ENCODE measurements at regions not wholly inside any gene's neighbourhood (a gene's known extent, or its start where the extent isn't known, plus 50 kb on each side); places are given as distances from the start of the nearest gene placed in this dataset.

DNA sequence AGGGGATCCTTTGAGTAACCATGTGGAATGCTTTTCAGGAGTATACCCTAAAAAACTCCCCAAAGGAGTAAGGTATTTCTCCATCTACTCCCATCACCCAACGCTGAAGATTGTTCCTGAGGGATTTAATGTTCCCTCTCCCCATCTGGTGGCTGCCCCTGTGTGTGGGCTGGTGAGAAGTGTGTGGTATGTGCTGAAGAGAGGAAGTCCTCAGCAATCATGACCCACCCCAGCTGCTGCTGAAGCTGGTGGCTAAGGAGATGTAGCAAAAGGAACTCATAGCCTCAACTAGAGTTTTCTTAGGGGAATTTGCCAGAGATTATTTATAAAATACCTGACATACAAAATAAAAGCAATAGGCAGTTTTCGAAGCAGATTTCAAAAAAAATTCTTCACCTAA lies 114.3 kb upstream of the JAG1 start:
- Histone ChIP-seq H3K27me3 (ENCODE audit: insufficient read depth, low read length) (no peaks in the 10 kb centered on the region), H3K4me1 (ENCODE audit: control insufficient read depth, insufficient read depth, low read length, unreplicated experiment) (no peaks in the 10 kb centered on the region), H3K79me2 (ENCODE audit: control insufficient read depth, insufficient read depth, low read length, unreplicated experiment) (no peaks in the 10 kb centered on the region), H3K4me3 (ENCODE audit: low read depth, low read length) (no peak overlapping the region), H3K36me3 (ENCODE audit: insufficient read depth, low read length) (no peaks in the 10 kb centered on the region), H2AFZ (ENCODE audit: low read length, unreplicated experiment) (no peak overlapping the region), H3K27ac (ENCODE audit: low read depth, low read length) (no peak overlapping the region)

DNA sequence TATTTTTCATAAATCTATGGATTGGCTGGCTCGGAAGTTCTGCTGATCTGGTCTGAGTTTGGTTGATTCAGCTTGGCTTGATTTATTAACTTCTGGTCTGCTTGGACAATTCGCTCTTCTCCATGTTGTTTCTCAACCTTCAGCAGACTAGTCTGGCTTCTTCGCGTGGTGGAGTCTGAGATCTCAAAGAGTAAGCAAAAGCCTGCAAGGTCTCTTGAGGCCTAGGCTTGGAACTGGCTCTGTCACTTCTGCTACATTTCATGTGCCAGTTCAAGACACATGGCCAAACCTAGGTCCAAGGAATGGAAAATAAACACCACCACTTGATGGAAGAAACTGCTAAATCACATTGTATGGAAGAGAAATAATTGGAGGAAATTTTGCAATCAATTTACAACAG lies 115.1 kb upstream of the JAG1 start:
- Histone ChIP-seq H3K79me2 (ENCODE audit: control insufficient read depth, insufficient read depth, low read length, unreplicated experiment) (no peaks in the 10 kb centered on the region), H3K27ac (ENCODE audit: low read depth, low read length) (no peak overlapping the region), H3K36me3 (ENCODE audit: insufficient read depth, low read length) (no peaks in the 10 kb centered on the region)

DNA sequence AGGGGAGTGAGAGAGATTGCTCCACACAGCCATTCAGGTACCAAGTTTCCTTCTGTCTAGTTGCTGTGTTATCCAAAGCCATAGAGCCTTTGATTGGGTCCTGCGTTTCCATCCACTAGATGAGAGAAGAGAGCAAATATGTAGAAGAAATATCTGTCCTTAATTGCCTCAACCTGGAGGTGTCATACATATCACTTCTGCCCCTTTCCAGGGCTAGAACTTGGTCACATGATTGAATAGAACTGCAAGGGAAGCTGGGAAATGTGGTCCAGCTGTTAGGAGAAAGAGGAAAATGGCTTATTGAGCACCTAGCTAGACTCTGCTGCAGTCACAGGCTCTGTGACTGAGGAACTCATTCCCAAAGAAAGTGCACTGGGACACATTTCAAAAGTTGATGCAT lies 115.6 kb upstream of the JAG1 start:
- no peak overlapping the region for H3K4me3 ChIP-seq (ENCODE audit: low read depth, low read length)
- H3K27me3 ChIP-seq (ENCODE audit: insufficient read depth, low read length): no peaks in the 10 kb centered on the region
- H3K79me2 ChIP-seq (ENCODE audit: control insufficient read depth, insufficient read depth, low read length, unreplicated experiment): no peaks in the 10 kb centered on the region
- H3K36me3 ChIP-seq (ENCODE audit: insufficient read depth, low read length): no peaks in the 10 kb centered on the region
- no peak overlapping the region for H2AFZ ChIP-seq (ENCODE audit: low read length, unreplicated experiment)
- no peak overlapping the region for H3K27ac ChIP-seq (ENCODE audit: low read depth, low read length)
- no peaks in the 10 kb centered on the region for H3K4me1 ChIP-seq (ENCODE audit: control insufficient read depth, insufficient read depth, low read length, unreplicated experiment)

More for the DNA sequence above, 115.1 kb upstream of the JAG1 start:
- H3K4me3 ChIP-seq (ENCODE audit: low read depth, low read length): no peak overlapping the region
- H3K27me3 ChIP-seq (ENCODE audit: insufficient read depth, low read length): no peaks in the 10 kb centered on the region
- H2AFZ ChIP-seq (ENCODE audit: low read length, unreplicated experiment): no peak overlapping the region
- no peaks in the 10 kb centered on the region for H3K4me1 ChIP-seq (ENCODE audit: control insufficient read depth, insufficient read depth, low read length, unreplicated experiment)

DNA sequence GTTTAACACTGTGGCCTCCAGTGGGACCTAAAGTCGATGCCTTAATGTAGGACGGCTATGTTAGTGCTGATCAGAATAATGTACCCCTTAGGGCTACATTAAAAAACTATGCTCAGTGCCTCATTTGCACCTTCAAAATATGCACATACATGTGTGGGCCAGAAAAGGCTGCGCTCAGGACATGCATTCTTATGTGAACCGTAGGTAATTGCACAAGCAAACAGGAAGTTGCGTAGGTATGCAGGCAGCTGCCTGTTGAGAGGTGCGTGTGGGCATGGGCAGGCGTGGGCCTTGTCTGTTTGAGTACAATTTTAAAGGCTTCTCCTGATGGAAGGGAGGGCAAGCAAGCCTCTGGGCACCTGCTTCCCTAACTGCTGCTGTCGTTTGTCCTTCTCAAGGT lies 116.2 kb upstream of the JAG1 start:
- Histone ChIP-seq H3K79me2 (ENCODE audit: control insufficient read depth, insufficient read depth, low read length, unreplicated experiment) (no peaks in the 10 kb centered on the region), H3K4me3 (ENCODE audit: low read depth, low read length) (no peak overlapping the region), H2AFZ (ENCODE audit: low read length, unreplicated experiment) (no peak overlapping the region), H3K4me1 (ENCODE audit: control insufficient read depth, insufficient read depth, low read length, unreplicated experiment) (no peaks in the 10 kb centered on the region), H3K36me3 (ENCODE audit: insufficient read depth, low read length) (no peaks in the 10 kb centered on the region), H3K27ac (ENCODE audit: low read depth, low read length) (no peak overlapping the region), H3K27me3 (ENCODE audit: insufficient read depth, low read length) (no peaks in the 10 kb centered on the region)

DNA sequence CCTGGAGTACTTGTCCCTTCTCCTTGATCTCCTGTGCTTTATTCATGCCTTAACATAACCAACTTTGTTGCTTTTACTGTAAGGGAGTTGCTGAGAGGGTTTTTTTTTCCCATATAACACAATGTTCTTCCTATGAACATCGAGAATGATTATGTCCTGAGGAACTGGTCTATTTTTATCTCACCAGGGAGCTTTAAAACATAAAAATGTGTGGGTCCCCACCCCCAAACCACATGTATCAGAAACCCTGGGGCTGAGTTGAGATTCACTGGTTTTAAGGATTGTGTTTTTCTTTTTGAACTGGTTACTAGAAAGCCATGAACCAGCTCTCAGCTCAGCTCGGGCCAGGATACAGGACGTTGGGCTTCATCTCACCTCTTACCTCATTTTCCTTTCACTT lies 118.5 kb upstream of the JAG1 start:
- no peak overlapping the region for H2AFZ ChIP-seq (ENCODE audit: low read length, unreplicated experiment)
- no peak overlapping the region for H3K4me3 ChIP-seq (ENCODE audit: low read depth, low read length)
- no peaks in the 10 kb centered on the region for H3K36me3 ChIP-seq (ENCODE audit: insufficient read depth, low read length)
- H3K27me3 ChIP-seq (ENCODE audit: insufficient read depth, low read length): no peaks in the 10 kb centered on the region
- H3K4me1 ChIP-seq (ENCODE audit: control insufficient read depth, insufficient read depth, low read length, unreplicated experiment): no peaks in the 10 kb centered on the region
- H3K79me2 ChIP-seq (ENCODE audit: control insufficient read depth, insufficient read depth, low read length, unreplicated experiment): no peaks in the 10 kb centered on the region
- H3K27ac ChIP-seq (ENCODE audit: low read depth, low read length): no peak overlapping the region

DNA sequence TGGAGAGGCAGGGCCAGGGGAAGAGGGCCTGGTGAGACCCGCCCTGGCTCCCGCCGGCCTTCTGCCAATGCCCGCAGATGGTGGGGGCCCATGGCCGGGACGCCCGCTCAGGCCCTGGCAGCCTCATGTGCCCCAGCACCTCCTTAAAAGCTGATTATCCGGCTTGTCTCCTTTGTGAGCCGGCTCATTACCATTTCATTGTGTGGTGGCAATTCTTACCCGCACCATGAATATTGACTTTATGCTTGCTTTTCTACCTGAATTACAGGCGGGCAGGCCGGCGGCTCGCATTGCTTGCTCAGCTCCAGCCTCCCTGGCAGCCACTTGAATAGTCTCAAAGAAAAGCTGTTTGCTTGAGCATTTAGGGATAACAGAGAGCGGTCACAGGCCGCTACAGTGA lies 120.0 kb upstream of the JAG1 start:
- Histone ChIP-seq H3K27ac (ENCODE audit: low read depth, low read length) (no peak overlapping the region), H2AFZ (ENCODE audit: low read length, unreplicated experiment) (no peak overlapping the region), H3K36me3 (ENCODE audit: insufficient read depth, low read length) (no peaks in the 10 kb centered on the region), H3K4me3 (ENCODE audit: low read depth, low read length) (no peak overlapping the region), H3K27me3 (ENCODE audit: insufficient read depth, low read length) (no peaks in the 10 kb centered on the region), H3K79me2 (ENCODE audit: control insufficient read depth, insufficient read depth, low read length, unreplicated experiment) (no peaks in the 10 kb centered on the region), H3K4me1 (ENCODE audit: control insufficient read depth, insufficient read depth, low read length, unreplicated experiment) (no peaks in the 10 kb centered on the region)

DNA sequence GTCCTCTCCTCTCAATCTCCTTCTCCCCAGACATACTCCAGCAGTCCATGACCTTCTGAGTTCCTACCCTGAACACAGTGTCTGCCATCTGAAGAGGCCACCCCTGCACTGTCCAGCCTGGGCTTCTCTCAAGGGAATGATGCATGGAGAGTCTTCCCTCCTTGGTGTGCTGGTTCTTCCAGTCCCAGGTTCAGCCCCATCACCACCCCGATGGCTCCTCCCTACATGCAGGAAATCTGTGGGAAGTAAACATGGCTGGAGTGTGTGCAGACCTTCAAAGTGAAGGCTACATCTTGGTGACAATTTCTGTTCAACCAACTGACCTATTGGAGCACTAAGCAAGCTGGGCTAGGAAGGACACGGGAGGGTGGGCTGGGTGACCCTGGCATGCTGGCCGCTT lies 121.0 kb upstream of the JAG1 start:
- H3K4me3 ChIP-seq (ENCODE audit: low read depth, low read length): no peak overlapping the region
- no peak overlapping the region for H2AFZ ChIP-seq (ENCODE audit: low read length, unreplicated experiment)
- H3K79me2 ChIP-seq (ENCODE audit: control insufficient read depth, insufficient read depth, low read length, unreplicated experiment): no peaks in the 10 kb centered on the region
- no peaks in the 10 kb centered on the region for H3K4me1 ChIP-seq (ENCODE audit: control insufficient read depth, insufficient read depth, low read length, unreplicated experiment)
- no peak overlapping the region for H3K27ac ChIP-seq (ENCODE audit: low read depth, low read length)
- no peaks in the 10 kb centered on the region for H3K36me3 ChIP-seq (ENCODE audit: insufficient read depth, low read length)
- H3K27me3 ChIP-seq (ENCODE audit: insufficient read depth, low read length): no peaks in the 10 kb centered on the region

DNA sequence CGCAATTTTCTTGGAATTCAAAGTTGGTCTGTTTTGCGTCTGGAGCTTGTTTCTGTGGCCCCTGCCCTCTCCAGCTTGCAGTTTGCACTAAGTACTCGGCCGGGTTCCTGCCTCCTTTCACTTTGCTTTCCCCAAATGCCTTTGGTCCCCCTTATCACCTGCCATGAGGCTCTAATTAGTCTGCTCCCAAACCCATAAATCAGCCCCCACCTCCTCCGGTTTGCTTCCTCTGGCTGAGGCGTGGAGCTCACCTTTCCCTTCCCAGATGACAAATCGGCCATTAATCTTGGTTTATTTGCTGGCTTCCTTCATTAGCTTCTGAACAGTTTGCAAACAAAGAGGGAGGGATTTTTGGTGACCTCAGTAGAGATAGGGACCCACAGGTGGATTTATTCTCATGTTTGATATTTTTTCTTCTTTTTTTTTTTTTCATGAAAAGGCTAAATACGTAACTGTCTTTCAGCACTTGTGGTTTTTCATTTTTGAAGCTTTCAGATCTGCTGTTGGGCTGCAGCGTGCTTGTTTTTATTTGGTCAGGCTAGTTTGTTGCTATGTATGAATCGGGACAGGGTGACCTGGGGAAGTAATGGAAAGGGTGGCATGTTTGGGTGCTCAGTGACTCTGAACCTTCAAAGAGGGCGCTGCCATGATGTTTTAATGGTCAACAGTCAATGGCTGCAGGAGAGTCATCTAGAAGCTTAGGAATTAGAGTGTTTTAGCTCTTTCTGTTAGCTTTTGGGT lies 121.7 kb upstream of the JAG1 start:
- Histone ChIP-seq H3K27me3 (ENCODE audit: insufficient read depth, low read length) (no peaks in the 10 kb centered on the region), H3K79me2 (ENCODE audit: control insufficient read depth, insufficient read depth, low read length, unreplicated experiment) (no peaks in the 10 kb centered on the region), H2AFZ (ENCODE audit: low read length, unreplicated experiment) (no peak overlapping the region), H3K4me1 (ENCODE audit: control insufficient read depth, insufficient read depth, low read length, unreplicated experiment) (no peaks in the 10 kb centered on the region), H3K27ac (ENCODE audit: low read depth, low read length) (no peak overlapping the region), H3K4me3 (ENCODE audit: low read depth, low read length) (no peak overlapping the region), H3K36me3 (ENCODE audit: insufficient read depth, low read length) (no peaks in the 10 kb centered on the region)

DNA sequence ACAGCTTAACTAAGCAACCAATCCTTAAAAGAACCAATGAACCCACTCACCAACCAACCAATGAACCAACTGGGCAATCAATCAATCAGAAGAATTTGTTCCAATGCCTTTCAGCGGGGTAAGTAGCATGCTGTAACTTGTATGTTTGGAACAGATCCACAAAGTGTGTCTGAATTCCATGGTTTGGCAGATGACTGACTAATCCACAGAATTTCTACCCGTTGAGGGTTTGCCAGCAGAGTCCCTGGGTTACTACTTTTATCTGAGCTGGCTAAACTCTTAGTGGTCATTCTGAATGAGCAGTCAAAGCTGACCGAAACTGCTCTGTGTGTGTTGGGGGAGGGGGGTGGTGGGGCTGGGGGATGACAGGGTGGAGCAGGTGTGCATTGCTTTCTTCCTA lies 125.0 kb upstream of the JAG1 start:
- Histone ChIP-seq H3K27me3 (ENCODE audit: insufficient read depth, low read length) (no peaks in the 10 kb centered on the region), H3K36me3 (ENCODE audit: insufficient read depth, low read length) (no peaks in the 10 kb centered on the region), H3K79me2 (ENCODE audit: control insufficient read depth, insufficient read depth, low read length, unreplicated experiment) (no peaks in the 10 kb centered on the region), H2AFZ (ENCODE audit: low read length, unreplicated experiment) (no peak overlapping the region), H3K27ac (ENCODE audit: low read depth, low read length) (no peak overlapping the region), H3K4me1 (ENCODE audit: control insufficient read depth, insufficient read depth, low read length, unreplicated experiment) (no peaks in the 10 kb centered on the region), H3K4me3 (ENCODE audit: low read depth, low read length) (no peak overlapping the region)

DNA sequence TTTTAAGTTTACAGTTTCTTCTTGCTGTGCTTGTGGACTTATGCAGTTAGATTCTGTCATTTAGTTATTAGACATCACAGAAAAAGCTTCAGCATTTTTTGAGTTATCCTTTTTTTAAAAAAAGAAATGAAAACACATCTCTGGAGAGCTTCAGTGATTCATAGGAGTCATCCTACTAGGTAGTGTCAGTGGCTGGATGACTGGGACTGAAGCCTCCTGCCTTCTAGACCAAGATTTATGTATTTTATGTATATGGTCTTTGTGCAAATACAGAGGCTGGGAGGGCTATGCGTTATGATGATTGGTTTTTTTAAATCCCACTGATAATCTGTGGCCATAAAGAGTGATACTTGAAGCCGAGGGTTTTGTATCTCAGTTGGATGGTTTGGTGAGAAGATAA lies 125.9 kb upstream of the JAG1 start:
- Histone ChIP-seq H3K79me2 (ENCODE audit: control insufficient read depth, insufficient read depth, low read length, unreplicated experiment) (no peaks in the 10 kb centered on the region), H3K4me3 (ENCODE audit: low read depth, low read length) (no peak overlapping the region), H3K4me1 (ENCODE audit: control insufficient read depth, insufficient read depth, low read length, unreplicated experiment) (no peaks in the 10 kb centered on the region), H3K27ac (ENCODE audit: low read depth, low read length) (no peak overlapping the region), H3K27me3 (ENCODE audit: insufficient read depth, low read length) (no peaks in the 10 kb centered on the region), H3K36me3 (ENCODE audit: insufficient read depth, low read length) (no peaks in the 10 kb centered on the region), H2AFZ (ENCODE audit: low read length, unreplicated experiment) (no peak overlapping the region)

DNA sequence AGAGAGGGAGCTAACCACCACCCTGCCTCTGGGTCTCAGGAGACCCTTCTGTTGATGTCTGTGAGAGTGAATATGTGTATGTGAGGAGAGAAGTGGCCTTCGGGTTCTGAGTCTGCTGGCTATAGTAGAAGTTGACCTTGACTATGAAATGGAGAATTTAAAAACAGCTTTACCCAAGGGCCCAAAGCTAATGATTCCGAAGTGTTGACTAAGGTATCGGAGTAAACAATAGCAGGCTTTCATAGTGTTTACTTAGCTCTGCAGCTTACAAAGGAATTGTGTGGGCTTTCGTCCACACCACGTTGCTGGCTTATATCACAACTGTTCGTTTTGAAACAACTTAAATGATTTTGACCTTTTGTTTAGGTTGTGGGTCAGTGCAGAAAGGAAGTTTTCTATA lies 126.5 kb upstream of the JAG1 start:
- Histone ChIP-seq H3K4me1 (ENCODE audit: control insufficient read depth, insufficient read depth, low read length, unreplicated experiment) (no peaks in the 10 kb centered on the region), H3K36me3 (ENCODE audit: insufficient read depth, low read length) (no peaks in the 10 kb centered on the region), H3K27ac (ENCODE audit: low read depth, low read length) (no peak overlapping the region), H2AFZ (ENCODE audit: low read length, unreplicated experiment) (no peak overlapping the region), H3K79me2 (ENCODE audit: control insufficient read depth, insufficient read depth, low read length, unreplicated experiment) (no peaks in the 10 kb centered on the region), H3K27me3 (ENCODE audit: insufficient read depth, low read length) (no peaks in the 10 kb centered on the region), H3K4me3 (ENCODE audit: low read depth, low read length) (no peak overlapping the region)
